Sigmoid colon (tissue), 6 donors: ENCODE measurements at regions not wholly inside any gene's neighbourhood (a gene's known extent, or its start where the extent isn't known, plus 50 kb on each side); places are given as distances from the start of the nearest gene placed in this dataset.

Experiments
- DNase-seq: peaks from one replicate; pipeline ENCODE4 v3.0.0-alpha.2; 2019
- H3K27ac ChIP-seq, 4 donors: fragments of 200-600 bp; sonication (generic); one replicate each; pipeline ENCODE4 v1.5.1; 2016 to 2019; ENCODE audit warnings: mild to moderate bottlenecking in 1 of 4
- H3K27me3 ChIP-seq, 3 donors: fragments of 200-600 bp; sonication (generic); one replicate each; pipeline ENCODE4 v1.5.1; 2019; ENCODE audit warnings: mild to moderate bottlenecking in 1 of 3
- H3K36me3 ChIP-seq, 4 donors: fragments of 200-600 bp; sonication (generic); one replicate each; pipeline ENCODE4 v1.5.1; 2016 to 2019
- H3K4me1 ChIP-seq, 4 donors: fragments of 200-600 bp; sonication (generic); one replicate each; pipeline ENCODE4 v1.5.1; 2017 to 2019
- H3K4me3 ChIP-seq, 4 donors: fragments of 200-600 bp; sonication (generic); one replicate each; pipeline ENCODE4 v1.5.1; 2017 to 2019; ENCODE audit warnings: mild to moderate bottlenecking in 2 of 4, moderate library complexity in 1 of 4
- H3K9me3 ChIP-seq, 4 donors: fragments of 200-600 bp in 3 of 4; sonication (generic) in 3 of 4; one replicate each; pipeline versions ENCODE4 v1.5.1 to v1.6.1; 2013 to 2019
- CTCF ChIP-seq, 4 experiments: fragments of 450-650 bp in 3 of 4; fragments of 200-600 bp in 1 of 4; IDR thresholded peaks; one replicate each; pipeline ENCODE4 v1.5.1; 2016 to 2019; ENCODE audit warnings: antibody characterized with exemption in 4 of 4, mild to moderate bottlenecking in 3 of 4, moderate library complexity in 2 of 4
- EP300 ChIP-seq, 4 donors: sonication (generic); formaldehyde crosslinking; IDR thresholded peaks; one replicate each; pipeline ENCODE4 v1.6.1; 2017; ENCODE audit warnings: antibody characterized with exemption in 4 of 4
- POLR2A ChIP-seq, 2 donors: fragments of 450-650 bp; IDR thresholded peaks; one replicate each; pipeline ENCODE4 v1.6.1; 2016; ENCODE audit warnings: antibody characterized with exemption in 2 of 2, mild to moderate bottlenecking in 2 of 2, moderate library complexity in 2 of 2
- POLR2AphosphoS5 ChIP-seq, 4 donors: sonication (generic); formaldehyde crosslinking; IDR thresholded peaks; one replicate each; pipeline ENCODE4 v1.6.1; 2017; ENCODE audit warnings: antibody characterized with exemption in 4 of 4
- WGBS, 2 donors: extraction: QIAGEN DNeasy Blood & Tissue Kit; methylation state at CpG; one replicate each; pipeline ENCODE4 v1.1.7; 2013; 5-methylcytosine and 5-hydroxymethylcytosine counted together
- intact Hi-C: fragments of 100-400 bp; cut with DNase I; formaldehyde crosslinking; loops from one replicate; pipeline ENCODE4 v1.15.1; 2023
- donor health status: healthy with polysubstance abuse.
- donor health status: healthy.

- no peaks in the 10 kb centered on the region for H3K27me3 ChIP-seq
- H3K4me3 ChIP-seq: no peak overlapping the region
- no peak overlapping the region for H3K27ac ChIP-seq
- no peak for DNase-seq
- intact Hi-C loops: no loop called here
- TF ChIP-seq EP300 (IDR thresholded peaks at IDR 0.05) (no peak), POLR2AphosphoS5 (IDR thresholded peaks at IDR 0.05) (no peak), POLR2A (IDR thresholded peaks at IDR 0.05) (no peak), CTCF (IDR thresholded peaks at IDR 0.05) (no peak)
- H3K9me3 ChIP-seq: peaks cover 0 to 3% (median 0%) of the 10 kb centered on the region in 4 donors
- H3K4me1 ChIP-seq: peaks cover 0 to 7% (median 3%) of the 10 kb centered on the region in 4 donors
- no peaks in the 10 kb centered on the region for H3K36me3 ChIP-seq
- 72 to 78% methylated on average over 3 of the region's 3 CpGs for WGBS, 2 donors
Observed at GRCh38 chr5:74116984-74117383, 491.0 kb downstream of the ARHGEF28 start.

DNA sequence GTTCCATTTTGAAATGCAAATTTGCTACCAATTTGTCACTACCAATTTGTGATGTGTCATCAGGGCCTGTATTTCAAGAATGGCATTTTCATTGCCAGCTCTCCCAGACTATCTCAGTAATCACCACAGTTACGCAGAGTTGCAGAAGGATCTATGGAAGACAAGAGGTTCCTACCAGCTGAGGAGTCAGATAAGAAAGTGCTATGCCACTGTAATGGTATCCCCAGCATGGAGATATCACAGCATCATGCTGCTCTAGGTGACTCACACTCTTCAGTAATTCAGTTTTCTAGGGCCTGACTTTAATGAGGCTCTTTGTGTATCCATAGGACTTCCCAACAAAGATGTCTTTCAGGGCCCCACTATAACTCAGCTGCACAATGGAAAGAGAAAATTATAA, 490.3 kb downstream of the ARHGEF28 start:
- Histone ChIP-seq H3K27ac (no peak overlapping the region), H3K9me3 (peaks cover 0 to 3% (median 0%) of the 10 kb centered on the region in 4 donors), H3K36me3 (no peaks in the 10 kb centered on the region), H3K27me3 (no peaks in the 10 kb centered on the region), H3K4me3 (no peak overlapping the region), H3K4me1 (peaks cover 0 to 7% (median 3%) of the 10 kb centered on the region in 4 donors)
- WGBS, 2 donors: 96% methylated on average over 1 of the region's 1 CpG
- no peak for DNase-seq
- intact Hi-C loops: no loop called here
- no peak for TF ChIP-seq POLR2A (IDR thresholded peaks at IDR 0.05)
- no peak for TF ChIP-seq CTCF (IDR thresholded peaks at IDR 0.05)
- no peak for TF ChIP-seq EP300 (IDR thresholded peaks at IDR 0.05)
- TF ChIP-seq POLR2AphosphoS5 (IDR thresholded peaks at IDR 0.05): no peak

DNA sequence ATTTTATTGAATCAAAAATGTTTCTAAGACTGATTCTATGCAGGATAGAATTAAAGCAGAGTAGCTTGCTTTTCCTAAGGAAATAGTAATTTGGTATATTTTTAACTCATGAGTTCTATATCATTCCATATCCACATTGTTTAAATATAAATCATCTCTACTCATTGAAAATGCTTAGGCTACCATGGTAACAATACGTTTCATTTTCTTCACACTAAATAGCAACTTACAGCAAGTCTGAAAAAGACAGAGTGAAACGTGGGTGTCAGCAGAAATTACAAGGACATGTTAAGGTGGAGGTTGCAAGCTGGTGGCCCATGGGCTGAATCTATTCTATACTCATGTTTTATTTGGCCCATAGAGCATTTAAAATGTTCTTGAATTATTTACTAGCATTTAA, 487.9 kb downstream of the ARHGEF28 start:
- DNase-seq: no peak
- H3K4me1 ChIP-seq: peaks cover 0 to 7% (median 3%) of the 10 kb centered on the region in 4 donors
- no peak for TF ChIP-seq POLR2AphosphoS5 (IDR thresholded peaks at IDR 0.05)
- no peak for TF ChIP-seq POLR2A (IDR thresholded peaks at IDR 0.05)
- no peak for TF ChIP-seq EP300 (IDR thresholded peaks at IDR 0.05)
- no peak for TF ChIP-seq CTCF (IDR thresholded peaks at IDR 0.05)
- H3K27ac ChIP-seq: no peak overlapping the region
- peaks cover 0 to 3% (median 0%) of the 10 kb centered on the region in 4 donors for H3K9me3 ChIP-seq
- no peak overlapping the region for H3K4me3 ChIP-seq
- WGBS, 2 donors: 71 to 75% methylated on average over 2 of the region's 2 CpGs
- H3K36me3 ChIP-seq: no peaks in the 10 kb centered on the region
- intact Hi-C loops: no loop called here
- H3K27me3 ChIP-seq: no peaks in the 10 kb centered on the region

DNA sequence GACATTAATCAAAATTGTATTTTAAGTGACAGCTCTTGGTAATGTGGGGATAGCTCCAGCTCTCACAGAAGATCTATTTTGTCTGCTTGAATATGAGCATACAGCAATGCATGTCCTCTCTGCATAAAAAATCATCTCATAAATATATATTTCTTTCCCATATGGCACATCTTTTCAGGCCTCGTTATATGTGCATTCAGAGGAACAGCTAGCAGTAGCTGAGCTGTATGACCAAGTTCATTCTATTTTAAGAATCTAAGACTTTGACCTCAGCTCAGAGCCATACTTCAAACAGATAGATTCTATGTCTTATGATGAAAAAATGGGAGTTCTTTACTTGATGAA, 487.2 kb downstream of the ARHGEF28 start:
- TF ChIP-seq EP300 (IDR thresholded peaks at IDR 0.05): no peak
- TF ChIP-seq POLR2A (IDR thresholded peaks at IDR 0.05): no peak
- TF ChIP-seq CTCF (IDR thresholded peaks at IDR 0.05): no peak
- no peak for TF ChIP-seq POLR2AphosphoS5 (IDR thresholded peaks at IDR 0.05)
- DNase-seq: no peak
- no peak overlapping the region for H3K27ac ChIP-seq
- H3K36me3 ChIP-seq: no peaks in the 10 kb centered on the region
- no peaks in the 10 kb centered on the region for H3K9me3 ChIP-seq
- intact Hi-C loops: no loop called here
- H3K4me3 ChIP-seq: no peak overlapping the region
- H3K27me3 ChIP-seq: no peaks in the 10 kb centered on the region
- WGBS, 2 donors: 21 to 66% methylated on average over 1 of the region's 1 CpG
- H3K4me1 ChIP-seq: peaks cover 0 to 7% (median 3%) of the 10 kb centered on the region in 4 donors
